Upper lobe of left lung (tissue), 4 donors: ENCODE measurements at regions not wholly inside any gene's neighbourhood (a gene's known extent, or its start where the extent isn't known, plus 50 kb on each side); places are given as distances from the start of the nearest gene placed in this dataset.

Experiments used
- EP300 ChIP-seq, 4 donors: sonication (generic); formaldehyde crosslinking; IDR thresholded peaks; one replicate each; pipeline ENCODE4 v1.5.1; 2017; ENCODE audit warnings: antibody characterized with exemption in 4 of 4, control low read depth in 2 of 4
- POLR2A ChIP-seq, 4 donors: fragments of 450-650 bp; IDR thresholded peaks; one replicate each; pipeline ENCODE4 v1.5.1; 2016 to 2017; ENCODE audit warnings: antibody characterized with exemption in 4 of 4, mild to moderate bottlenecking in 2 of 4
- POLR2AphosphoS5 ChIP-seq, 2 donors: sonication (generic); formaldehyde crosslinking; IDR thresholded peaks; one replicate each; pipeline ENCODE4 v1.5.1; 2017; ENCODE audit warnings: antibody characterized with exemption in 2 of 2
- TF ChIP-seq, protein P1 (sequence below), 6 experiments: fragments of 450-650 bp in 4 of 6; fragments of 200-600 bp in 2 of 6; sonication (generic) in 2 of 6; IDR thresholded peaks; one replicate each; pipeline ENCODE4 v1.5.1; 2016 to 2019; ENCODE audit warnings: antibody characterized with exemption in 6 of 6

DNA sequence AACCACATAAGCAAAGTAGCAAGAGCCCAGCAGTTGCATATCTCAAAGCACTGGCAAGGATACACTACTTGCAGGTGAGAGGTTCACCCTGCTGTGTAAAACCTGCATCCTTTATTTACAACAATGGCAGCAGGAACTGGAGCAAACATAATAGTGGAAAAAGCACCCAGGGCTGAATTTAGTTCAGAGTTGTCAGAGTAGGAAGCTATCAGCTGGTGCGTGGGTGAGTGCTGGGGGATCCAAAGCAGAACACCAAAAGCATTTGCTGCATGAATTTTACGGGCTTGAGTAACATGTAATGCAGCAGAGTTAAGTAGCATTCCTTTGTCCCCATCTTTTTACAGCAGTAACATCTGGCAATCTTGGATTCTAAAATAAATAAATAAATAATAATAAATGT, 73.5 kb upstream of the SRD5A2 start:
- no peak for TF ChIP-seq EP300 (IDR thresholded peaks at IDR 0.05)
- TF ChIP-seq, protein P1, sequence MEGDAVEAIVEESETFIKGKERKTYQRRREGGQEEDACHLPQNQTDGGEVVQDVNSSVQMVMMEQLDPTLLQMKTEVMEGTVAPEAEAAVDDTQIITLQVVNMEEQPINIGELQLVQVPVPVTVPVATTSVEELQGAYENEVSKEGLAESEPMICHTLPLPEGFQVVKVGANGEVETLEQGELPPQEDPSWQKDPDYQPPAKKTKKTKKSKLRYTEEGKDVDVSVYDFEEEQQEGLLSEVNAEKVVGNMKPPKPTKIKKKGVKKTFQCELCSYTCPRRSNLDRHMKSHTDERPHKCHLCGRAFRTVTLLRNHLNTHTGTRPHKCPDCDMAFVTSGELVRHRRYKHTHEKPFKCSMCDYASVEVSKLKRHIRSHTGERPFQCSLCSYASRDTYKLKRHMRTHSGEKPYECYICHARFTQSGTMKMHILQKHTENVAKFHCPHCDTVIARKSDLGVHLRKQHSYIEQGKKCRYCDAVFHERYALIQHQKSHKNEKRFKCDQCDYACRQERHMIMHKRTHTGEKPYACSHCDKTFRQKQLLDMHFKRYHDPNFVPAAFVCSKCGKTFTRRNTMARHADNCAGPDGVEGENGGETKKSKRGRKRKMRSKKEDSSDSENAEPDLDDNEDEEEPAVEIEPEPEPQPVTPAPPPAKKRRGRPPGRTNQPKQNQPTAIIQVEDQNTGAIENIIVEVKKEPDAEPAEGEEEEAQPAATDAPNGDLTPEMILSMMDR (IDR thresholded peaks at IDR 0.05): no peak
- no peak for TF ChIP-seq POLR2AphosphoS5 (IDR thresholded peaks at IDR 0.05)
- TF ChIP-seq POLR2A (IDR thresholded peaks at IDR 0.05): no peak
